Lung (tissue), 11 donors: ENCODE measurements at regions not wholly inside any gene's neighbourhood (a gene's known extent, or its start where the extent isn't known, plus 50 kb on each side); places are given as distances from the start of the nearest gene placed in this dataset.
A peak's percentile ranks its signal among the peaks of the same experiment; 100 is the strongest.

Experiments used
- ATAC-seq: fragments of 200-7000 bp; cut with Tn5 transposase; one replicate; pipeline ENCODE4 v1.9.1; 2020; ENCODE audit warnings: moderate number of reproducible peaks; ENCODE audit not compliant: insufficient read depth, low FRiP score
- DNase-seq, 3 donors: peaks; one replicate each; pipeline ENCODE4 v3.0.0-alpha.2; 2013 to 2017
- H3K27ac ChIP-seq, 2 donors: one replicate each; pipeline ENCODE4 v1.5.1; 2013; ENCODE audit warnings: mild to moderate bottlenecking in 2 of 2, moderate library complexity in 2 of 2, control low read depth in 1 of 2, inconsistent platforms in 1 of 2, low read depth in 1 of 2, low read length in 1 of 2
- H3K27me3 ChIP-seq, 3 donors: one replicate each; pipeline ENCODE4 v1.5.1; 2013; ENCODE audit warnings: low read length in 2 of 3; ENCODE audit not compliant: control insufficient read depth in 3 of 3, insufficient read depth in 3 of 3
- H3K36me3 ChIP-seq, 4 donors: one replicate each; pipeline ENCODE4 v1.5.1; 2013; ENCODE audit warnings: low read length in 4 of 4, mild to moderate bottlenecking in 1 of 4, moderate library complexity in 1 of 4; ENCODE audit not compliant: control insufficient read depth in 4 of 4, insufficient read depth in 4 of 4
- H3K4me1 ChIP-seq, 5 donors: one replicate each; pipeline ENCODE4 v1.5.1; 2013; ENCODE audit warnings: low read length in 5 of 5, mild to moderate bottlenecking in 2 of 5, moderate library complexity in 1 of 5; ENCODE audit not compliant: control insufficient read depth in 5 of 5, insufficient read depth in 5 of 5
- H3K4me3 ChIP-seq: one replicate; pipeline ENCODE4 v1.5.1; 2013; ENCODE audit warnings: mild to moderate bottlenecking, control low read depth, moderate library complexity
- H3K9ac ChIP-seq, 2 donors: one replicate each; pipeline ENCODE4 v1.5.1; 2013; ENCODE audit warnings: low read length in 2 of 2, control low read depth in 1 of 2; ENCODE audit not compliant: insufficient read depth in 1 of 2
- H3K9me3 ChIP-seq, 4 donors: one replicate each; pipeline ENCODE4 v1.5.1; 2013; ENCODE audit warnings: low read length in 3 of 4, mild to moderate bottlenecking in 1 of 4, moderate library complexity in 1 of 4; ENCODE audit not compliant: control insufficient read depth in 4 of 4, insufficient read depth in 3 of 4
- CTCF ChIP-seq: IDR thresholded peaks from 2 replicates; pipeline ENCODE4 v1.5.1; 2012; ENCODE audit warnings: mild to moderate bottlenecking; ENCODE audit errors: control extremely low read depth, extremely low read depth
- WGBS, 2 donors: extraction: QIAGEN DNeasy Blood & Tissue Kit; methylation state at CpG; one replicate each; pipeline ENCODE4 v1.1.7; 2013; 5-methylcytosine and 5-hydroxymethylcytosine counted together
- donor health status: control.
- donor health status: control.
- donor health status: Bipolar disorder and iron deficiency.
- donor health status: healthy.
- donor health status: DM: yes; HTN: yes; CAD: no.

DNA sequence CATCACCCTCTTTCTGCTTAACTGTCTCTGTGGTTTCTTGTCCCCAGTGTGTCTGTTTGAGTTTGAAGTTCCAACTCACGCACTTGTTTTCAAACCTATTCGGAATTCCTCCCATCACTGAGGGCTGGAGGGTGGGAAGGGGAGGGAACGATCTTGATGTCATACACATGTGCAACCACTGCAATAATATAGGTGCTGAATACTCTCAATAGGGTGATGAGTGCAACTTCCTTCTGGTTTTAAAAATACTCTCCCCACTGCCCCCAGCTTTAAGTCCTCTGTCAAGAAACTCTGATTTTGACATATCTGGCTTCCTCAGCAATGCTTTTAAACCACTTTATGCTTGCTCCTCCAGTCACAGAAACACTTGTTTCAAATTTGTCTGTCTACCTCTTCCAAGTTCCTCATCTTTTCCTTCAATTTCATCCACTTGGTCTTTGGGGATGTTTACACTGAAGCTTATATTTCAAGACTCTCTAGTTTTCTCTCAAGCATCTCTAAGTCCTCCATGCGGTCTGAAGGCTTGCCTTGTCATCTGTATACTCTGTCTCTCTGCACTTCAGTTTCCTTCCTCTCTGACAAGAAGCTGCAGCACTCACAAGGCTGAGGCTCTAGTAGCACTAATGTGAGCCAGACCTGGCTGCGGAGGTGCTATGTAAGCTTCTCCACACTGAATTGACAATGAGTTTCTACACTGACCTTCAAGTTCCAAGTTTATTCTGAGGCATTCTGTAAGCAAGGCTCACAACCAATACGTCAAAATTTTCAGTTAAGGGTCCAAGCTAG, 422.3 kb downstream of the ZEB2 start:
- 48 to 56% methylated on average over 6 of the region's 6 CpGs for WGBS, 2 donors
- Histone ChIP-seq H3K4me3 (no peak overlapping the region), H3K27me3 (no peaks in the 10 kb centered on the region), H3K4me1 (peaks cover 0 to 20% (median 15%) of the 10 kb centered on the region in 5 donors), H3K36me3 (peaks cover 0 to 1% (median 0%) of the 10 kb centered on the region in 4 donors), H3K9me3 (no peaks in the 10 kb centered on the region), H3K9ac (no peak overlapping the region), H3K27ac (no peak overlapping the region)
- TF ChIP-seq CTCF = no peak
- DNase-seq = no peak
- no peak for ATAC-seq

- H3K27ac ChIP-seq = no peak overlapping the region
- no peak for TF ChIP-seq CTCF
- DNase-seq (peak; percentile 61 to 89 (median 88)), ATAC-seq (no peak)
- H3K36me3 ChIP-seq = no peaks in the 10 kb centered on the region
- 69 to 76% methylated on average over 2 of the region's 2 CpGs for WGBS, 2 donors
- H3K4me1 ChIP-seq = peaks cover 0 to 20% (median 15%) of the 10 kb centered on the region in 5 donors
- no peaks in the 10 kb centered on the region for H3K27me3 ChIP-seq
- H3K9ac ChIP-seq = no peak overlapping the region
- H3K4me3 ChIP-seq = no peak overlapping the region
- no peaks in the 10 kb centered on the region for H3K9me3 ChIP-seq
These were observed 423.4 kb downstream of the ZEB2 start for GRCh38 chr2:144096531-144096930.

DNA sequence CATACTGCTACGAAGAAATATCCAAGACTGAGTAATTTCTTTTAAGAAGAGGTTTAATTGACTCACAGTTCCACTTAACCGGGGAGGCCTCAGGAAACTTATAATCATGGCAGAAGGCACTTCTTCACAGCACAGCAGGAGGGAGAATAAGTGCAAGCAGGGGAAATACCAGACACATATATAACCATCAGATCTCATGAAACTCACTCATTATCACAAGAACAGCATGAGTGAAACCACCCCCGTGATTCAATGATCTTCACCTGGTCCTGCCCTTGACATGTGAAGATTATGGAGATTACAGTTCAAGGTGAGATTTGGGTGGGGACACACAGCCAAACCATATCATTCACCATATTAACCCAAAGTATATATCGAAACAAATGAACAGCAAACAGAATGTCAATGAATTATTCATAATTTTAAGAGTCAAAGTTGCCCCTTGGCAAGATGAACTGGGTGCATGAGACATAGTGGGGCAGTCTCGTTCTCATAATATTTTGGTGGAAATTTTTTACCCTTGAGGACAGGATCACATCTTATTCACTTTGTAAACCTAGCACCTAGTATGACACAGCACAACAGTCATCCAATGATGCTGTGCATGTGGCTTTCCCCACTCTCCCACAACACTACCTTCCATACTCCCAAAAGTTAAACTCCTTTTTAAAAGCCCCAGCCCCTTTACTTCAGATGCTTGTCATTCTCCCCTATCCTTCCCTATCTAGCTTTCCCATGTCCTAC, 425.3 kb downstream of the ZEB2 start:
- no peaks in the 10 kb centered on the region for H3K36me3 ChIP-seq
- H3K4me1 ChIP-seq = peaks cover 0 to 20% (median 15%) of the 10 kb centered on the region in 5 donors
- no peaks in the 10 kb centered on the region for H3K9me3 ChIP-seq
- DNase-seq = no peak
- ATAC-seq = no peak
- no peak for TF ChIP-seq CTCF
- WGBS, 2 donors = 91 to 96% methylated on average over 5 of the region's 5 CpGs
- H3K4me3 ChIP-seq = no peak overlapping the region
- H3K9ac ChIP-seq = no peak overlapping the region
- no peak overlapping the region for H3K27ac ChIP-seq
- no peaks in the 10 kb centered on the region for H3K27me3 ChIP-seq
